CD1c-positive myeloid dendritic cell (primary cell): ENCODE measurements at regions not wholly inside any gene's neighbourhood (a gene's known extent, or its start where the extent isn't known, plus 50 kb on each side); places are given as distances from the start of the nearest gene placed in this dataset.
A peak's percentile ranks its signal among the peaks of the same experiment; 100 is the strongest.

ENCODE experiments used
- DNase-seq: peaks from one replicate; pipeline ENCODE4 v3.0.0-alpha.2; 2016; ENCODE audit errors: extremely low spot score

DNA sequence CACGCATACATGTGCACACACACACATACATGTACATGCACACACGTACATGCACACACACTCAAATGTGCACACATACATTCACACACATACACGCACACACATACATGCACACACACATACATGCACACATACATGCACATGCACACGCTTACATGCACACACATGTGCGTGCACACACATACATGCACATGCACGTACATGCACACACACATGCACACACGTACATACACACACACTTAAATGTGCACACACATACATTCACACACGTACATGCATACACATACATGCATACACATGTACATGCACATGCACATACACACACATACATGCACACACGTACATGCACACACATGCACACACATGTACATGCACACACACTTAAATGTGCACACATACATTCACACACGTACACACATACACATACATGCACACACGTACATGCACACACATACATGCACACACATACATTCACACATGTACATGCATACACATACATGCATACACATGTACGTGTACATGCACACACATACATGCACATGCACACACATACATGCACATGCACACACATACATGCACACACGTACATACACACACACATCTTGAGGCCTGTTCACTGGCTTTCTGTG lies 283.7 kb upstream of the ID2 start:
- DNase-seq = no peak

DNA sequence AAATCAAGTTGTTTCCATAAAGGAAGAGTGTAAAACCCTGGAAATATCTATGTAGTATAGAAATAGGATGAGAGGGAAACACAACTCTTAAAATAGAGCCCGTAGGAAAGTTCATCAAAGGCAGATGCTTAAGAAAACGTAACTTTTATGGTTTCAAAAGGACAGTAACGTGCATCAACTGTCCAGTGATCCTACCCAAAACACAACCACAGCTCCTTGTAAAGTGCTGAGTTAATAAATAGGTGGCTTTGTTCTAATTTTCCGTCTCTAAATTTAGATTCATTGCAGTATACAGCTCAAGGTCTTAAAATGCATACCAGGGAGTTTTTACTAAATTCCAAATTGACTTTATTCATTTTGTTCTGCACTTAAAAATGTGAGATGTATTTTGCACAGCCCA lies 282.1 kb upstream of the ID2 start:
- DNase-seq = no peak

GRCh38 chr2:8400196-8400595 lies 281.7 kb upstream of the ID2 start:
- DNase-seq = no peak

GRCh38 chr2:8402222-8402621 lies 279.6 kb upstream of the ID2 start:
- no peak for DNase-seq

GRCh38 chr2:8403876-8404275 lies 278.0 kb upstream of the ID2 start:
- no peak for DNase-seq

DNA sequence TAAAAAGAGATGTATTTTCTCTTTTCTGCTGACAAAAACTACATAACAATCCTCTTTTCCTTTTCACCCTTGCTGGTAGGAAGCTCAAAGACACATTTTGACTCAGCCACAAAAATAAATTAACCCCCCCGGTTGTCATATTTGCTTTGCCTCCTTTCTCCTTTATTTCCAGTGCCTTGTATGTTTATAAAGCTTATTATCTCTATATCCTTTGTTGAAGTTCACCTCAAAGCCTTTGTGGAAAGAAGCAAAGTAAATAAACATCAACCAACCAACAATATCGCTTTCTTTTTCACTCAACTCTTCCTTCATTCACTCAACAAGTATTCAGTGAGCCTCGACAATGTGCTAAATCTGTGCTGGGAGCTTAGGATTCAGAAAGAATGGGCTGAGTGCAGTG lies 276.5 kb upstream of the ID2 start:
- no peak for DNase-seq

GRCh38 chr2:8406271-8406670 lies 275.6 kb upstream of the ID2 start:
- no peak for DNase-seq

GRCh38 chr2:8407332-8407731 lies 274.5 kb upstream of the ID2 start:
- DNase-seq = no peak

DNA sequence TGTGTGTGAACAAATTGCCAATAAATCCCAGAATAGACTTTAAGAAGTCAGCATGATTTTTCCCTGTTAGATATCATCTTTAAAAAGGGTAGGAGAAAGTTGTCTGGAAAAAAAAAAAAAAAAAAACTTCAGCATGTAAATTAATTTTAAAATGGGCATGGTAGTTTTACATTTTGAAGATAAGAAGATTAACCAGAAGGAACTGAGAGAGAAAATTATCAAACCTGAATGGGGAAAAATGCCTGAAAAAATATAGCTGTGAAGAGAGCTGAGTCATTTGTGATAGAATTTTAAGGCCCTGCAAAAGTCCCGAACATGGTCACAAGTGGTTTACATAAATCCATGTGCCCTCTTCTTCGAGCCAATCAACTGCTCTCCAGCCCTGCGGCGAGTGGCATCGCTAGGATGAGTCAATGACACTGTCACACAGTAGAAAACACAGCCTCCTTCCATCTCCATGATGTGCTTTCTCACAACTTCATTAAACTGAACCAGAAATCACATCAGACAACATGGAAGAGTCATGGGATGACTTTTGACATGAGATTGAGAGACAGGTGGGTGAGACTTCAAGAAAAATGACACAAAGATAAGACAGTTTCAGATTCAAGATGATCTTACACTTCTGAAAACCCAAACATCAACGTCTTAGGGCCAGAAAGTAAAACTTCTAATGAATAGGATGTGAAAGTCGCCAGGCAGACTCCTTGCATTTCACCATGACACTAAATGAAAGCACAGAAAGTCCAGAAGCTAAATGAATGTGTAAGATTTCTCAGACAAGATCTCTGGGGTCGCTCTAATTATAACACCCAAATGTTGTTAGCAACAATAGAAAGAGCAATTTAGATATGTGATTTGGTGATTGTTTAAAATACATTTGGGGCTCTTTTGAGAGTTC lies 273.0 kb upstream of the ID2 start:
- DNase-seq = peak; percentile 66

DNA sequence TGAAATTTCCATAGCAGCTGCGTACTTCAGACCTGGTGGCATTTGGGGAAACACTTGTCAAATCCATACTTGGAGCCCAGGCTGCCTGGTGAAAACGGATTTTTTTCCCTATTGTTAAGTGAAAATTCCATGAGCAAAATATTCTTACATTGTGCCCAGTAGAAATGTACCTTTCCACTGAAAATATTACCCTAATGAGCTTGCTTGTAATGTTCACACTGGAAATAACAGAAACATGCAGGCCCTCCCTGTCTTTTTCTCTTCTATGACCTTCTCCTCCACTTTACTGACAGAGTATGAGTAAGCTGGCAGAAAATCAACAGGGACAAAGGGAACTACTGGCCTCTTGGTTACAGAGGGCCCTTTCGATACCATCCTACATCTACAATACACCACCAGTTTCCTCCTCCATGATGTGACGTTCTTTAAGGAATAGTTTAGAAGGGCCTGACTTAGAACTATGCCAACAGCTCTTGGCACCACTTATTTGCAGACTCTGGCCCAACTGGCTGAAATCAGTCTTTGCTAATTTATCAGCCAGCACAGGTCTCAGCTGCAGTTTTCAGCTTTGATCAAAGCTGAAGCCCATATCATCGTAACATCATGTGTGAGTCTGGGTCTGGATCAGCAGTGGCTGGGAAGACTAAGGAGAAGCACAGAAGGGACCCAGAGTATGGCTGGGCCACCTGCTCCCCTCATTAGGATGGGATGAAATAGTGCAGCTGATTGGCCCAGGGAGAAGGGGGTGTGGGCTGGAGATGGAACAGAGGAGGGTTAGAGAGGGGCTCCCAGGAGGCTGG lies 272.2 kb upstream of the ID2 start:
- peak; percentile 51 for DNase-seq

GRCh38 chr2:8412082-8412481 lies 269.8 kb upstream of the ID2 start:
- no peak for DNase-seq

DNA sequence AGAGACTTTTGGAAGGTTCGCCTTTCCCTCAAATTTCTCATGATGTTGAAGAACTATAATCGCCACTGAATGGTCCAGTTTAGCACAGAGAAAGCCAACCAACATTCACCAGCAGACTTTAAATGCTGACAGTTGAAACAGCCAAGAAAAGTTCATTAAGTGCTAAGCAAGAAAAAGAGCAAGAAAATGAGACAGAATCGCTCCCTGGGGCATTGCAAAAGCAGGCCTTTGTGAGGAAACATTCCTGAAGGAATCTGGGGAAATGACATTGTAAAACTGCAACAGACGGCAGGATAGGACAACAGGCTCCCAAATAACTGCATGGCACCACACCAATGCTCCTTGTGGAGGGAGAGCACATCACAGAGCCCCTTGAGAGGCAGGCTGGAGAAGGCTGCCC lies 269.3 kb upstream of the ID2 start:
- no peak for DNase-seq

- no peak for DNase-seq
Measured at GRCh38 chr2:8413589-8414135, 268.2 kb upstream of the ID2 start.

DNA sequence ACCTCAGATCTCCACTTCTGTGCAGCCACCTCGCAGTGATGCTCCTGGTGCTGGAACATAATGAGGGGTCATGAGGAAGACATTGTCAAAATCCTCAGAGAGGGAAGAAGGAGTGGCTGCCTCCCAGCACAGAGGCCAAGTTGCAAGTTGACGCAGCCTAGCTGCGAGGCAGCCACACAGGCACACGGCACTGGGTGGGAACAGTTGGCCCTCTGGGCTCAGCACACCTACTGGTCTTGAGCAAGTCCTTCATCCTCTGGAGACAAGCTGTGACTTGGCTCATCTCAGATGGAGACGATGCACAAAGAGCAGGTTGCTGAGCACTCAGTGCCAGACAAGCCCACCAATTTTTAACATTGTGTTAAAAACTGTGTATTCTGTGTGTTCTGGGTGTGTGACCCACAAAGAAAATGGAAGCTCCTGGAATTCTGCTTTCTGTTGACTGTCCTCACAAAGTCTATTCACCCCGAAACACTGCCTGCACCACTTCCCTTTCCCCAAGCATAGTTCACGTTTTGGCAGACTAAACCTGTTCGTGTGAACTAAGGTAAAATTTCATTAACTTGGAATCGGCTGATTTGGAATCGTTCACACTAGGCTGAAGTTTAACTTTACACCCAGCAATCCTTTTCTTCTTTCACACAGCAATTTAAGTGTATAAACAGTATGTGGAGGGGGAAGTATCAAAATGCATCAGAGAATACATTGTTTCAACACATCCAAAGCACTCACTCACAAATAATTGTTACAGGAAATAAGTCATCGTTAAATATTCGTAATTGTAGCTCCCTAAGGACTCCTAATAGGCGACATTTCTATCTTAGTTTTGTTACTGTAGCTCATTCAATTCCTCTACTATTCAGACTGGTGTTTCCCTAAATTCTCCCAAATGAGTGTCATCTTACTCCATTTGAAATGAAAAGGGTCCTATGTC lies 266.6 kb upstream of the ID2 start:
- peak; percentile 44 for DNase-seq

- no peak for DNase-seq
Measured at GRCh38 chr2:8416001-8416571, 265.8 kb upstream of the ID2 start.

DNA sequence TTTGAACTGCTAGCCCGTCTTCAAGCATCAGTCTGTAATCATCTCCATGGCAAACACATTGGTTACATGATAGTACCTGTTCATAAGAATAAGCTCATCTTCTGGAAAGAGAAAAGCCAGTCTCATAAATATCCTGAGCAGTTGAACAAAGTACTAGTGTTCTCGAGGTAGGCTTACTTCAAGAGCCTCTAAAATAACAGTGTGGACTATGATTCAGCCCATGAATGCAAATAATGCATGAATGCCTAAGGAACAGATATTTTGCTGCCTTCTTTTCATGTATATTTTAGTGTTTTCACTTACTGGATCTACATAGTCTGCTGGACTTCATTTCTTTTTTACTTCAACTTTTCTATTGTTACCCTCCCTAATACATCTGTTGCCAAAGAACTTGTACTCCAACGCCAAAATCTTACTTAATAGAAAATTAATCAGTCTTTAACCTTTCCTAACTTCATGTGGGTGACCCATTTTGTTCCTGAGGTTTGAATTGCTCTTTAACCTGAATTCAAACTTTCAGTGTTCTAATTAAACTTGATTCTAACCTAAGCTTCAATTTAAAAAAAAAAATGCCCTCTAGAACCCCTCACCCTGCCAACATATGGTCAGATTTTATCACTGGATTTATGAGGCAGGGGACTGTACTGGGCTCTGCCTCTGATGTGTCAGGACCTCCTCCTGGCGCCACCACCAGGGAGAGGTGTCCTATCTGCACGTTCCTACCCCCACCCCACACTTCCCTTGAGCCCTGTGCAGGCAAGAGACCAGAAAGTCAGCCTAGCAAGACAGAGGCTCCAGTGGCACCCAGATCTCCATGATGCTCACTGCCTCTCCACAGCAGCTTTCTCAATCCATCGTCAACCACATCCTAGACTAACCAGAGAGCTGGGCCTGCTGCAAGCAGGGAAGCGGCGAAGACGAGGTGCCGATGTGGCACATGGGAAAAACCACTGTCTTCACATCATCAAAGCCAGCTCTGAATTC lies 264.7 kb upstream of the ID2 start:
- no peak for DNase-seq

GRCh38 chr2:8418721-8419120 lies 263.1 kb upstream of the ID2 start:
- DNase-seq = no peak

GRCh38 chr2:8421658-8422449 lies 260.0 kb upstream of the ID2 start:
- DNase-seq = no peak

GRCh38 chr2:8422450-8422800 lies 259.4 kb upstream of the ID2 start:
- DNase-seq = no peak
